Esophagus muscularis mucosa (tissue), 4 donors: ENCODE measurements at regions not wholly inside any gene's neighbourhood (a gene's known extent, or its start where the extent isn't known, plus 50 kb on each side); places are given as distances from the start of the nearest gene placed in this dataset.

Source experiments
- DNase-seq: peaks from one replicate; pipeline ENCODE4 v3.0.0-alpha.2; 2017; ENCODE audit errors: extremely low spot score
- H3K27ac ChIP-seq, 4 donors: fragments of 200-600 bp; sonication (generic); replicated peaks in 1 of 4; 1 replicate in 3 of 4; 2 replicates in 1 of 4; pipeline ENCODE4 v1.5.1; 2016 to 2019; ENCODE audit warnings: mild to moderate bottlenecking in 1 of 4
- H3K27me3 ChIP-seq, 4 donors: fragments of 200-600 bp; sonication (generic); one replicate each; pipeline versions ENCODE4 v1.5.1 to v1.6.0; 2016 to 2019
- H3K36me3 ChIP-seq, 4 donors: fragments of 200-600 bp; sonication (generic); one replicate each; pipeline ENCODE4 v1.5.1; 2016 to 2019
- H3K4me1 ChIP-seq, 4 donors: fragments of 200-600 bp; sonication (generic); one replicate each; pipeline ENCODE4 v1.5.1; 2016 to 2019
- H3K4me3 ChIP-seq, 4 donors: fragments of 200-600 bp; sonication (generic); 1 replicate in 2 of 4; 2 replicates in 2 of 4; pipeline ENCODE4 v1.5.1; 2016 to 2019; ENCODE audit warnings: mild to moderate bottlenecking in 4 of 4, moderate library complexity in 1 of 4
- H3K9me3 ChIP-seq, 4 donors: fragments of 200-600 bp; sonication (generic); 1 replicate in 3 of 4; 2 replicates in 1 of 4; pipeline ENCODE4 v1.5.1; 2016 to 2019
- EP300 ChIP-seq: sonication (generic); formaldehyde crosslinking; IDR thresholded peaks from one replicate; pipeline ENCODE4 v1.6.1; 2017; ENCODE audit warnings: antibody characterized with exemption
- POLR2A ChIP-seq: fragments of 450-650 bp; IDR thresholded peaks from one replicate; pipeline ENCODE4 v1.6.1; 2017; ENCODE audit warnings: antibody characterized with exemption, moderate library complexity, mild to moderate bottlenecking, low read depth
- POLR2AphosphoS5 ChIP-seq, 2 donors: sonication (generic); formaldehyde crosslinking; IDR thresholded peaks; one replicate each; pipeline ENCODE4 v1.6.1; 2017; ENCODE audit warnings: antibody characterized with exemption in 2 of 2
- WGBS: methylation state at CpG from one replicate; pipeline ENCODE4 v1.1.5; 2018; 5-methylcytosine and 5-hydroxymethylcytosine counted together
- intact Hi-C: fragments of 100-400 bp; cut with DNase I; formaldehyde crosslinking; loops from one replicate; pipeline ENCODE4 v1.15.1; 2023
- TF ChIP-seq, protein P1 (sequence below), 3 experiments: fragments of 200-600 bp in 2 of 3; fragments of 450-650 bp in 1 of 3; sonication (generic) in 2 of 3; IDR thresholded peaks; one replicate each; pipeline ENCODE4 v1.5.1; 2017 to 2019; ENCODE audit warnings: antibody characterized with exemption in 3 of 3, mild to moderate bottlenecking in 2 of 3, moderate library complexity in 1 of 3

DNA sequence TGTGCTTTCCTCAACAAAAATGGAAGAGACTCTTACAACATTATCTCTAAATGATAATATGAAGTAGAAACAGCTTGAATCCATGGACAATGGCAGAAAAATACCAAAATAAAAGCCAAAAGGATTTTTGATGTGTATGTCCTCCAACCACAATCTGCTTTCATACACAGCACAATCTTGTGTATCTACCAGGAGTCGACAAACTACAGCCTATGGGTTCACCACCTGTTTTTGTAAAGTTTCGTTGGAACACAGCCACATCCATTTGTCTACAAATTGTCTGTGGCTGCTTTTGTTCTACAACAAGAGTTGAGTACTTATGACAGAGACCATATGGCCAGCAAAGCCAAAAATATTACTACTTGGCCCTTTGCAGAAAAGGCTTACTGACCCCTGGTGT, 88.7 kb upstream of the UBE2E2 start:
- H3K27ac ChIP-seq, result peak overlapping the region in 1 of 4 donors; percentile 20
- 61% methylated on average over 2 of the region's 2 CpGs for WGBS
- no peak overlapping the region for H3K4me3 ChIP-seq
- DNase-seq, result no peak
- no peaks in the 10 kb centered on the region for H3K36me3 ChIP-seq
- intact Hi-C loops, result no loop called here
- H3K4me1 ChIP-seq, result peaks cover 0 to 36% (median 29%) of the 10 kb centered on the region in 4 donors
- H3K27me3 ChIP-seq, result no peaks in the 10 kb centered on the region
- TF ChIP-seq, protein P1, sequence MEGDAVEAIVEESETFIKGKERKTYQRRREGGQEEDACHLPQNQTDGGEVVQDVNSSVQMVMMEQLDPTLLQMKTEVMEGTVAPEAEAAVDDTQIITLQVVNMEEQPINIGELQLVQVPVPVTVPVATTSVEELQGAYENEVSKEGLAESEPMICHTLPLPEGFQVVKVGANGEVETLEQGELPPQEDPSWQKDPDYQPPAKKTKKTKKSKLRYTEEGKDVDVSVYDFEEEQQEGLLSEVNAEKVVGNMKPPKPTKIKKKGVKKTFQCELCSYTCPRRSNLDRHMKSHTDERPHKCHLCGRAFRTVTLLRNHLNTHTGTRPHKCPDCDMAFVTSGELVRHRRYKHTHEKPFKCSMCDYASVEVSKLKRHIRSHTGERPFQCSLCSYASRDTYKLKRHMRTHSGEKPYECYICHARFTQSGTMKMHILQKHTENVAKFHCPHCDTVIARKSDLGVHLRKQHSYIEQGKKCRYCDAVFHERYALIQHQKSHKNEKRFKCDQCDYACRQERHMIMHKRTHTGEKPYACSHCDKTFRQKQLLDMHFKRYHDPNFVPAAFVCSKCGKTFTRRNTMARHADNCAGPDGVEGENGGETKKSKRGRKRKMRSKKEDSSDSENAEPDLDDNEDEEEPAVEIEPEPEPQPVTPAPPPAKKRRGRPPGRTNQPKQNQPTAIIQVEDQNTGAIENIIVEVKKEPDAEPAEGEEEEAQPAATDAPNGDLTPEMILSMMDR (IDR thresholded peaks at IDR 0.05), result no peak
- no peak for TF ChIP-seq EP300
- no peak for TF ChIP-seq POLR2AphosphoS5 (IDR thresholded peaks at IDR 0.05)
- TF ChIP-seq POLR2A, result no peak
- no peaks in the 10 kb centered on the region for H3K9me3 ChIP-seq

DNA sequence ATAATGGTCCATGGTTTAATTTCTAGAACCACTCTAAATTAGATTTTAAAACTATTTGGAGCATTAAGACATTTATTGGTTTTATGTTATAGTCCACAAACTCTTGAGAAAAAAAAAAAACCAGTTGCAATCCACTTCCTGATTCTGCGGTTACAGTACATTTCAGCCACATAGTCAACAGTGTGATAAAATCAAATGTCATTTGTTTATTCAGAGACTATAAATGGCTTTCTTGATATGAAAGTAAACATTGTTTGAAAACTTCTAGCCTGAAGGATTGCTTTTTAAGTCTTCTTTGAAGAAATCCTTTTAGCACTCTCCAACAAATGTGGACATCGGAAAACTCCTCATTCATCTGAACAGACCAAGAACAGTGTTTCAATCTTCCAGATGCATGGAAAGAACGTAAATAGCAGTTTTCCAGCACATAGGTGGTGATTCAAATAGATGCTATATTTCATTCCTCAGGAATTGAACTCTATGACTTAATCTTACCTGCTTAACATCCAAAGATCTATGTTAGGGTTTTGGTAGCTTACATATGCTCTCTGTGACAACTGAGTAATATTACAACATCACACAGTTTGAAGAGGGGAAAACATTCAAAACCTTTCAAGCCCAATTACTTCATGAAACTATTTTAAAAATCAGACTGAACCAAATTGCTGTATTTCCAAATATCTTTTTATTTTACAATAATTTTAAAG, 87.8 kb upstream of the UBE2E2 start:
- 64% methylated on average over 3 of the region's 3 CpGs for WGBS
- Histone ChIP-seq H3K9me3 (no peaks in the 10 kb centered on the region), H3K36me3 (no peaks in the 10 kb centered on the region), H3K27me3 (no peaks in the 10 kb centered on the region), H3K4me1 (peaks cover 0 to 36% (median 29%) of the 10 kb centered on the region in 4 donors), H3K4me3 (no peak overlapping the region), H3K27ac (no peak overlapping the region)
- intact Hi-C loops, result no loop called here
- TF ChIP-seq, protein P1 (IDR thresholded peaks at IDR 0.05), result no peak
- TF ChIP-seq POLR2AphosphoS5 (IDR thresholded peaks at IDR 0.05), result no peak
- no peak for TF ChIP-seq POLR2A
- TF ChIP-seq EP300, result no peak
- DNase-seq, result no peak

DNA sequence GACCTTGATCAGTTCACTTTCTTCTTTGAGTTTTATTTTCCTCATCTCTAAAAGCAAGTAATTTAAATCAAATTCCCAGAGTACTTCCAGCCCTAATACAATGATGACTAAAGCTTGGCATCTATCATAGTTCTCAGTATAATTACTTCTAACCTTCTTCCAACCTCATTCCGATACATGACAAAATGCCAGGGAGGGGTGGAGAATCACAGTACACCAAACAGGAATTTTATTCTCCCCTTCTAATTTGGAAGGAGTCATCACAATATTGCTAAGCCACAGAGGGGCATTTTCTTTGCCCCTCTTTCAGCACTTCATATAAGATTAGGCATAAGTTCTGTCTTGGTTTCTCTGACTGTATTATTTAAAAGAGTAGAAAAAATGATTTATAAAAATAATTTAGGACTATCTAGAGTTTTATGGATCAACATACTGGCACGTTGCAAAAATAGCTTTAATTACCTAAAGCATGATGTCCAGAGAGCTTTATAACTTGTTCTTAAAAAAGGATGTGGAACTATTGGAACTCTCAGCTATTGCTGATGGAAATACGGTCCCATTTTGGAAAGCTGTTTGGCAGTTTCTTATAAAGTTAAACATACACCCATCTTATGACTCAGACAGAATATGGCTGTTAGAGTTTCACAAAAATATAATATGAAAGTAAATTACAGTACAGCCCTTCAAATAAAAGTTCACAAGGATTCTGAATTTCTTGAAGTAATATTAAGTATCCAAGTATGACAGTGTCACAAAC, 86.9 kb upstream of the UBE2E2 start:
- peaks cover 0 to 36% (median 29%) of the 10 kb centered on the region in 4 donors for H3K4me1 ChIP-seq
- no peak overlapping the region for H3K4me3 ChIP-seq
- H3K27ac ChIP-seq, result no peak overlapping the region
- WGBS, result 34% methylated on average over 3 of the region's 3 CpGs
- H3K9me3 ChIP-seq, result no peaks in the 10 kb centered on the region
- no peak for TF ChIP-seq EP300
- no peak for TF ChIP-seq POLR2AphosphoS5 (IDR thresholded peaks at IDR 0.05)
- TF ChIP-seq, protein P1 (IDR thresholded peaks at IDR 0.05), result no peak
- no peak for TF ChIP-seq POLR2A
- H3K36me3 ChIP-seq, result no peaks in the 10 kb centered on the region
- no peaks in the 10 kb centered on the region for H3K27me3 ChIP-seq
- intact Hi-C loops, result no loop called here
- DNase-seq, result no peak

DNA sequence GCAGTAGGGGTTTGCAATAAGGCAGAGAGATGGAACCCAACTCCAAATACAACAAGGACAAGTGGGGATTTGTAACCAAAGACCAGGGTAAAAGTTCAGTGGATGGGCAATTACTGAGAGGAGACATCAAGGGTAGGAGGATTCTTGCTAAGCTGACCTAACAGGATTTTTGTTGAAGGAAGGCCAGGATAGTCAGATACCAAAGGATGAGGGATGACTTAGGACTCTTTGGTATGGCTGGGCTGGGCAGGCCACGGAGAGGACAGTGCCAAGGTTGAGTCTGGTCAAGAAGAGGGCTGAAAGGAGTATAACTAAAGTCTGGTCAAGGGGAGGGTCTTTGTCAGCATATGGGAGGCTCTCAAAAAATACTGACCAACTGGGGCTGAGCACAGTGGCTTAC, 85.3 kb upstream of the UBE2E2 start:
- Histone ChIP-seq H3K9me3 (no peaks in the 10 kb centered on the region), H3K27ac (no peak overlapping the region), H3K4me3 (no peak overlapping the region), H3K4me1 (peaks cover 0 to 36% (median 29%) of the 10 kb centered on the region in 4 donors), H3K27me3 (no peaks in the 10 kb centered on the region), H3K36me3 (no peaks in the 10 kb centered on the region)
- intact Hi-C loops, result no loop called here
- DNase-seq, result no peak
- TF ChIP-seq POLR2AphosphoS5 (IDR thresholded peaks at IDR 0.05), result no peak
- no peak for TF ChIP-seq EP300
- TF ChIP-seq POLR2A, result no peak
- TF ChIP-seq, protein P1 (IDR thresholded peaks at IDR 0.05), result no peak
- 88% methylated on average over 1 of the region's 1 CpG for WGBS
